GM12872 (cell line): ENCODE measurements at regions not wholly inside any gene's neighbourhood (a gene's known extent, or its start where the extent isn't known, plus 50 kb on each side); places are given as distances from the start of the nearest gene placed in this dataset.

Experiments used
- TF ChIP-seq, protein P1 (sequence below): IDR thresholded peaks from 3 replicates; pipeline ENCODE4 v1.5.1; 2011; ENCODE audit warnings: low read depth, mild to moderate bottlenecking, low read length, moderate library complexity; ENCODE audit not compliant: insufficient read depth

DNA sequence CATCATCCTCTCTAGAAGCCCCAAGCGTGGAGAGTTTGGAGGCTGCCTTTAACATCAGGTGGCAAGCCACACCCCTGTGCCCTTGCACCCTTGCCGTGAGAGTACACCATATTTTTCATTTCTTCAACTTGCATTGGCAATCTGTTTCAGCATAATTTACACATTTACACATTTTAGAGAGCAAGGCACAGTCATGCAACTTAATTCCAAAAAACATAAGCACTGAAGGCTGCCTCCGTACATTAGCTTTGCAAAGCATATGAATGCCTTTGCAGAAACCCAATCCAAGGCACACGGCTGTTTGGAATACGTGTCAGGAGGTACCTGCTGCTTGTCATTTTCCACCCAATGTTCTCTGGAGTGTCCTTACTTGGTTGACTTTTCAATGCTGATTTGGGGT is 833.1 kb downstream of the VRK1 start:
- TF ChIP-seq, protein P1, sequence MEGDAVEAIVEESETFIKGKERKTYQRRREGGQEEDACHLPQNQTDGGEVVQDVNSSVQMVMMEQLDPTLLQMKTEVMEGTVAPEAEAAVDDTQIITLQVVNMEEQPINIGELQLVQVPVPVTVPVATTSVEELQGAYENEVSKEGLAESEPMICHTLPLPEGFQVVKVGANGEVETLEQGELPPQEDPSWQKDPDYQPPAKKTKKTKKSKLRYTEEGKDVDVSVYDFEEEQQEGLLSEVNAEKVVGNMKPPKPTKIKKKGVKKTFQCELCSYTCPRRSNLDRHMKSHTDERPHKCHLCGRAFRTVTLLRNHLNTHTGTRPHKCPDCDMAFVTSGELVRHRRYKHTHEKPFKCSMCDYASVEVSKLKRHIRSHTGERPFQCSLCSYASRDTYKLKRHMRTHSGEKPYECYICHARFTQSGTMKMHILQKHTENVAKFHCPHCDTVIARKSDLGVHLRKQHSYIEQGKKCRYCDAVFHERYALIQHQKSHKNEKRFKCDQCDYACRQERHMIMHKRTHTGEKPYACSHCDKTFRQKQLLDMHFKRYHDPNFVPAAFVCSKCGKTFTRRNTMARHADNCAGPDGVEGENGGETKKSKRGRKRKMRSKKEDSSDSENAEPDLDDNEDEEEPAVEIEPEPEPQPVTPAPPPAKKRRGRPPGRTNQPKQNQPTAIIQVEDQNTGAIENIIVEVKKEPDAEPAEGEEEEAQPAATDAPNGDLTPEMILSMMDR, result no peak

DNA sequence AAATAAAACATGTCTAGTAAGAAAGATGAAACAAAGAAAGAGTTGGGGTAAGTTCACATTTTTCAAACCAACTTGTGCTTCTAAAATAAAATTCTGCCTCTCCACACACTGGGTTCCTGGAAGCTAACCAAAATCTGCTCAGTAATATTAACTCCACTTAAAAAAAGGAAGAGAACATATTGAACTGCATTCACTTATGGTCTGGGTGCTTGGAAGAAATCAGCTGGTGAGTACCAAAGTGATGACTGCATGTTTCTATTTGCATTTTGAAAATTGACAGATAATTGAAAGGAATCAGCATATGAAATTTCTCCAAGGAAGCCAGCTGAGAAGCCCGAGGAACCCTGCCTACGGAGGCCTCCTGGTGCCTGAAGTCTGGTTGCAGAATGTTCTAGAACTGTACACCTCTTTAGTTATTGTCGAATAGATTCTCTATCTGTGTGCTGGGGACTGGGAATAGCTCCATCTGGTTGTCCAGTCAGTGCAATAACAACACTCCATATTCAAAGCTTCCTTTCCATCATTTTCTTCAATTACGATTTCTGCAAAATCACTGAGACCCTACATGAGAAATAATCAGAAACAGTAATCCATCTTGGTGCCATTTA is 836.1 kb downstream of the VRK1 start:
- TF ChIP-seq, protein P1, result no peak

DNA sequence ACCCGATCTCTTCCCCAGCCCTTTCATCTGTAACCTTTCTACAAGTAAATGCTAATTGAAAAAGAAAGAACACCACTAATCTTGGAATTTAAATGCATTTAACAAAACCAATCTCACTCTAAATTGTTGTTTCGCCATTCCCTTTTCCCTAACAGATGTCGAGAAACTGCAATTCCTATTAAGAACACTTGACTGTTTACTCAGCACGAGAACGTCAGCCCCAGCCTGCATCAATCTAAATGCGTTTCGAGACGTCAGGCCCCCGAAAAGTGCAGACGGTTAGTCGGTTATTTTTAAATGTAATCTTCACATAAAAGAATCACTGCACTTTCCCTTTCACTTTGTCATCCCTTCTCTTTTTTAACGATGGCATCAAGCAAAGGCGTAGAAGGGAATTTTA is 837.6 kb downstream of the VRK1 start:
- TF ChIP-seq, protein P1, result no peak

DNA sequence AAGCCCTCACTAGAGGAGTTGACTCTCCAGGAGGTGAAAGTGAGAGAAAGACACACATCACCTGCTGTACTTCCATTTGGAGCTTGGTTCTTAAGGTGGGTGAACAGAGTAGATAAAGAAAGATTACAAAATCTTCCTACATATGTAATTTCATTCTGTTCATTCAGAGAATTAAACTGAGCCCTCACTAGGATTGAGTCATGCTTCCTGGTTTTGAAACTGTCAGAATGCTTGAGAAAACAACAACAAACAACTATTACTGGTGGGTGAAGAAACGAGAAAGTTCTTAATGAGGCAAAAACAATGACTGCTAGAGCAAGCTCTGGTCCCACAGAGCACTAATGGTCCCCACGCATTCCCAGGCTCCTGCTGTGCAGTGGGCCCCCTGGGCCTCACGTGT is 841.7 kb downstream of the VRK1 start:
- TF ChIP-seq, protein P1, result no peak

DNA sequence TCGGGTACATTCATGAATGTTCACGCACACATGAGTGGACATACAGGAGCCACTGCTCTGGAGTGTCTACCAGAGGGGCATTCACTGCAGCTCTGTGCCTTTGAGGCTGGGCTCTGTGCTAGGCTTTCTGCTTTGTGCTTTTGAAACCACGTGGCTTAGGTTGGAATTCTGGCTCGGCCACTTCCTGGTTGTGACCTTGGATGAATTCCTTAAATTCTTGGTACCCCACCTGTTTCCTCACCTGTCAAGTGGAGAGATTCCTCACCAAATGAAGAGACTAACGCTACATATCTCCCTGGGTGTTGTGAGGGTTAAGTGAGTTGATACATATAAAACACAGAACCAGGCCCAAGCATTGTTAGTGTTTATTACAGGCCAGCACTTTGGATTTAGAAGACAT is 842.8 kb downstream of the VRK1 start:
- TF ChIP-seq, protein P1, result no peak

DNA sequence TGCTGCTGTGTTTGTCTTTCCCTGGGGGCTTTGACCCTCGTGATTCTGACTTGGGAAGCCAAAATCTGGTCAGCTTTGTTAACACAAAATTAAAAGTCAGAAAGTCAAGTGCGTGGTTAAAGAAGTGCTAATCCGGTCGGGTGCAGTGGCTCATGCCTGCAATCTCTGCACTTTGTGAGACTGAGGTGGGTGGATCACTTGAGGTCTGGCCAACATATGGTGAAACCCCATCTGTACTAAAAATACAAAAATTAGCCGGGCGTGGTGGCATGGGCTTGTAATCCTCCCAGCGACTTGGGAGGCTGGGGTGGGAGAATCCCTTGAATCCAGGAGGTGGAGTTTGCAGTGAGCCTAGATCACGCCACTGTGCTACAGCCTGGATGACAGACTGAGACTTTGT is 844.6 kb downstream of the VRK1 start:
- TF ChIP-seq, protein P1, result no peak

DNA sequence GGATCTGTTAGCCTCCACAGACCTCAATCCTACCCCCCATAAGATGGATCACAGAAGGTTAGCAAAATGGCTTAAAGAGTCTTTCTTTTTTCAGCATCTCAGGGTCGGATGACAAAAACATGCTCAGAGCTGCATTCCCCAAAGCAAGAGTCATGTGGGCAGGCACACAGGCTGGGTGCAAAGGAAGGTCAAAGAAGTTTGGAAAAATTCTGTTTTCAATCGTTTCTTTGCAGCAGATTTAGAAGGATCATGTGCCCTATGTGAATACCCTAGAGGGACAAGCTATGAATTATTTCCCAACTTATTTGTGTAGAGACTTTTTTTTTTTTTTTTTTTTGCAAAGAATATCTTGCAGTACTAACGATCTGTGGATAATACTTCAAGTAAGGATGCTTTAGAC is 845.4 kb downstream of the VRK1 start:
- TF ChIP-seq, protein P1, result no peak
